Thyroid gland (tissue), 4 donors: ENCODE measurements at regions not wholly inside any gene's neighbourhood (a gene's known extent, or its start where the extent isn't known, plus 50 kb on each side); places are given as distances from the start of the nearest gene placed in this dataset.

Source experiments
- CTCF ChIP-seq, 6 experiments: fragments of 200-600 bp in 3 of 6; fragments of 450-650 bp in 3 of 6; sonication (generic) in 3 of 6; IDR thresholded peaks; one replicate each; pipeline ENCODE4 v1.5.1; 2016 to 2019; ENCODE audit warnings: antibody characterized with exemption in 6 of 6, mild to moderate bottlenecking in 2 of 6, inconsistent platforms in 1 of 6, moderate library complexity in 1 of 6
- POLR2A ChIP-seq, 2 donors: fragments of 450-650 bp; IDR thresholded peaks; one replicate each; pipeline ENCODE4 v1.6.1; 2017; ENCODE audit warnings: antibody characterized with exemption in 2 of 2, mild to moderate bottlenecking in 2 of 2, moderate library complexity in 1 of 2

GRCh38 chr17:15882058-15882720, 62.7 kb upstream of the ADORA2B start:
- TF ChIP-seq CTCF (IDR thresholded peaks at IDR 0.05) = no peak
- TF ChIP-seq POLR2A (IDR thresholded peaks at IDR 0.05) = no peak
